K562 (cell line): ENCODE measurements at regions not wholly inside any gene's neighbourhood (a gene's known extent, or its start where the extent isn't known, plus 50 kb on each side); places are given as distances from the start of the nearest gene placed in this dataset.

Source experiments
- ATAC-seq: fragments of 200-7000 bp; cut with Tn5 transposase; 3 replicates; pipeline ENCODE4 v1.9.1; 2020; ENCODE audit warnings: moderate library complexity
- BruUV-seq: library from RNA; stranded (reverse); fragments of 400-500 nt; replicated peaks from 2 replicates; lab custom pipeline; 2021; lab: Mats Ljungman, UMichigan
- CTCF ChIA-PET: fragments of 300-600 bp; formaldehyde crosslinking; extraction: SDS; loops from one replicate; lab custom pipeline; 2021; ENCODE audit warnings: low intra/inter-chr PET ratio; lab: Yijun Ruan, JAX
- POLR2A ChIA-PET: fragments of 300-600, 350-650 bp; sonication (Branson Sonifier 250); formaldehyde crosslinking; extraction: SDS; loops from one replicate; lab custom pipeline; 2021; ENCODE audit warnings: antibody characterized with exemption, inconsistent platforms; lab: Yijun Ruan, JAX
- DNase-seq, 4 experiments: peaks; one replicate each; pipeline versions ENCODE4 v3.0.0 to v3.0.0-alpha.2; 2011 to 2018; ENCODE audit warnings: low spot score in 3 of 4, mixed read lengths in 3 of 4; ENCODE audit errors: extremely low read depth in 1 of 4
- FAIRE-seq: peaks from 2 replicates; lab custom pipeline; 2011; peaks lifted over from hg19 to GRCh38; lab: Jason Lieb, UNC
- H2AFZ ChIP-seq: 2 replicates; pipeline ENCODE4 v1.6.0; 2011; ENCODE audit warnings: low read depth, low read length, control low read depth, inconsistent platforms
- H3K27ac ChIP-seq: fragments of 200-600 bp; 3 replicates; pipeline ENCODE4 v1.8.0; 2011; ENCODE audit warnings: low read depth, mild to moderate bottlenecking, control low read depth, inconsistent platforms, low read length, moderate library complexity, mixed read lengths; ENCODE audit errors: extremely low read depth
- H3K27me3 ChIP-seq, 2 experiments: fragments of 300-600 bp in 1 of 2; 2 replicates in 1 of 2; 3 replicates in 1 of 2; pipeline versions ENCODE4 v1.6.0 to v1.8.0; 2011; ENCODE audit warnings: inconsistent platforms in 2 of 2, low read length in 2 of 2, mild to moderate bottlenecking in 1 of 2, mixed read lengths in 1 of 2, moderate library complexity in 1 of 2; ENCODE audit not compliant: control insufficient read depth in 2 of 2, insufficient read depth in 2 of 2
- H3K36me3 ChIP-seq: fragments of 300-600 bp; 3 replicates; pipeline ENCODE4 v1.8.0; 2011; ENCODE audit warnings: mild to moderate bottlenecking, low read length, inconsistent platforms; ENCODE audit not compliant: control insufficient read depth, insufficient read depth
- H3K4me1 ChIP-seq, 2 experiments: fragments of 200-600 bp in 1 of 2; replicated peaks in 1 of 2; 2 replicates in 1 of 2; 3 replicates in 1 of 2; pipeline versions ENCODE4 v1.5.1 to v1.8.0; 2011; ENCODE audit warnings: inconsistent platforms in 2 of 2, low read length in 2 of 2, mild to moderate bottlenecking in 1 of 2, mixed read lengths in 1 of 2, moderate library complexity in 1 of 2; ENCODE audit not compliant: control insufficient read depth in 2 of 2, insufficient read depth in 2 of 2
- H3K4me2 ChIP-seq: 2 replicates; pipeline ENCODE4 v1.6.1; 2011; ENCODE audit warnings: low read length, control low read depth, inconsistent platforms, mixed read lengths; ENCODE audit not compliant: insufficient read depth
- H3K4me3 ChIP-seq: fragments of 200-600 bp; sonication (generic), shearing (Covaris generic); 2 replicates; pipeline ENCODE4 v1.5.1; 2016; ENCODE audit warnings: control low read depth, inconsistent platforms
- H3K79me2 ChIP-seq: fragments of 200-600 bp; 3 replicates; pipeline ENCODE4 v1.8.0; 2011; ENCODE audit warnings: low read length, inconsistent platforms; ENCODE audit not compliant: control insufficient read depth, insufficient read depth
- H3K9ac ChIP-seq, 2 experiments: 2 replicates each; pipeline versions ENCODE4 v1.6.0 to v1.6.1; 2011; ENCODE audit warnings: low read depth in 2 of 2, low read length in 2 of 2, control low read depth in 1 of 2, inconsistent platforms in 1 of 2, mild to moderate bottlenecking in 1 of 2, mixed read lengths in 1 of 2; ENCODE audit not compliant: insufficient read depth in 1 of 2
- H3K9me1 ChIP-seq: one replicate; pipeline ENCODE4 v1.6.0; 2011; ENCODE audit warnings: inconsistent platforms, mild to moderate bottlenecking, low read length, moderate library complexity; ENCODE audit not compliant: control insufficient read depth, insufficient read depth
- H3K9me3 ChIP-seq: replicated peaks from 2 replicates; pipeline ENCODE4 v1.5.1; 2011; ENCODE audit warnings: low read depth, low read length, inconsistent platforms; ENCODE audit not compliant: control insufficient read depth, insufficient read depth
- H4K20me1 ChIP-seq: replicated peaks from 2 replicates; pipeline ENCODE4 v1.6.1; 2011; ENCODE audit warnings: low read length, inconsistent platforms, mixed read lengths; ENCODE audit not compliant: control insufficient read depth, insufficient read depth
- ATF3 ChIP-seq, 2 experiments: fragments of 450-650 bp in 1 of 2; sonication (generic) in 1 of 2; formaldehyde crosslinking in 1 of 2; IDR thresholded peaks in 1 of 2; conservative IDR thresholded peaks in 1 of 2; 2 replicates each; pipeline versions ENCODE4 v1.6.1 to v1.8.1; 2016 to 2023; ENCODE audit warnings: mild to moderate bottlenecking in 2 of 2, moderate library complexity in 2 of 2, inconsistent platforms in 1 of 2, missing genetic modification reagents in 1 of 2
- CSDE1 ChIP-seq, 2 experiments: fragments of 450-650 bp; IDR thresholded peaks; 2 replicates each; pipeline ENCODE4 v1.6.1; 2016; ENCODE audit warnings: mild to moderate bottlenecking in 1 of 2
- FOXK2 ChIP-seq, 2 experiments: fragments of 450-650 bp; IDR thresholded peaks in 1 of 2; conservative IDR thresholded peaks in 1 of 2; 2 replicates each; pipeline ENCODE4 v1.6.1; 2016; ENCODE audit warnings: low read depth in 2 of 2, mild to moderate bottlenecking in 1 of 2
- HMG20B ChIP-seq: fragments of 250-450 bp; sonication (Bioruptor Pico); IDR thresholded peaks from 2 replicates; pipeline ENCODE4 v1.5.0; 2021; ENCODE audit warnings: mild to moderate bottlenecking
- LCOR ChIP-seq: sonication (generic); formaldehyde crosslinking; IDR thresholded peaks from 2 replicates; pipeline ENCODE4 v1.8.0; 2022; ENCODE audit warnings: mild to moderate bottlenecking, missing genetic modification reagents
- SMAD1 ChIP-seq: fragments of 150-350 bp; IDR thresholded peaks from 2 replicates; pipeline ENCODE4 v1.6.1; 2014; ENCODE audit warnings: low read length, low read depth; ENCODE audit not compliant: partially characterized antibody
- TAF9B ChIP-seq: fragments of 450-650 bp; IDR thresholded peaks from 2 replicates; pipeline ENCODE4 v1.6.1; 2018; ENCODE audit warnings: mild to moderate bottlenecking; ENCODE audit not compliant: partially characterized antibody
- TEAD4 ChIP-seq, 2 experiments: sonication (generic) in 1 of 2; formaldehyde crosslinking in 1 of 2; IDR thresholded peaks; 2 replicates each; pipeline versions ENCODE4 v1.6.1 to v1.8.0; 2012 to 2022; ENCODE audit warnings: borderline replicate concordance in 1 of 2, inconsistent platforms in 1 of 2, low read length in 1 of 2, mild to moderate bottlenecking in 1 of 2, missing genetic modification reagents in 1 of 2
- XRCC3 ChIP-seq: fragments of 450-650 bp; IDR thresholded peaks from 2 replicates; pipeline ENCODE4 v1.6.1; 2017; ENCODE audit warnings: mild to moderate bottlenecking, moderate library complexity
- ZBTB8A ChIP-seq: fragments of 450-650 bp; IDR thresholded peaks from 2 replicates; pipeline ENCODE4 v1.6.1; 2018; ENCODE audit warnings: mild to moderate bottlenecking, moderate library complexity; ENCODE audit not compliant: partially characterized antibody
- ZNF57 ChIP-seq: fragments of 450-650 bp; formaldehyde crosslinking; IDR thresholded peaks from 2 replicates; pipeline ENCODE4 v1.4.0; 2020; ENCODE audit warnings: mild to moderate bottlenecking, moderate library complexity
- ZNF76 ChIP-seq: fragments of 250-450 bp; sonication (Bioruptor Pico); IDR thresholded peaks from 2 replicates; pipeline ENCODE4 v1.4.0; 2020; ENCODE audit warnings: mild to moderate bottlenecking, moderate library complexity, borderline replicate concordance
- ZZZ3 ChIP-seq: fragments of 450-650 bp; IDR thresholded peaks from 2 replicates; pipeline ENCODE4 v1.6.1; 2016; ENCODE audit warnings: antibody characterized with exemption, mild to moderate bottlenecking, moderate library complexity
- WGBS: fragments of 100-300 bp; shearing (Covaris generic); methylation state at CpG from one replicate; pipeline ENCODE4 v1.1.6; 2016; ENCODE audit warnings: low coverage, mixed read lengths; ENCODE audit not compliant: insufficient coverage; ENCODE audit errors: missing lambda C conversion rate; 5-methylcytosine and 5-hydroxymethylcytosine counted together
- in situ Hi-C: fragments of 300-500 bp; cut with MboI; formaldehyde crosslinking; loops from 4 replicates; pipeline ENCODE4 v1.15.0; 2018; ENCODE audit warnings: inconsistent platforms, mixed read lengths
- intact Hi-C: fragments of 100-400 bp; cut with micrococcal nuclease; formaldehyde crosslinking; loops from 2 replicates; pipeline ENCODE4 v1.14.2; 2022

GRCh38 chr1:2970311-2971071 is 50.8 kb upstream of the ACTRT2 start:
- ATAC-seq (no peak), DNase-seq (no peak), FAIRE-seq (no peak)
- 0 out of 2 replicates have a peak, but pooled peaks cover 4% of the 10 kb centered on the region for H4K20me1 ChIP-seq
- no TSS peak for BruUV-seq
- H3K27ac ChIP-seq = no peak overlapping the region
- H3K79me2 ChIP-seq = no peaks in the 10 kb centered on the region
- intact Hi-C loops (no loop called here), in situ Hi-C loops (no loop called here)
- no peak overlapping the region for H3K9ac ChIP-seq
- CTCF ChIA-PET = no interaction called here
- POLR2A ChIA-PET = no interaction called here
- peaks cover 0 to 4% of the 10 kb centered on the region in 2 experiments; a peak in 1 of 5 replicates for H3K4me1 ChIP-seq
- H2AFZ ChIP-seq = no peak overlapping the region
- no peaks in the 10 kb centered on the region for H3K36me3 ChIP-seq
- H3K9me1 ChIP-seq = no peaks in the 10 kb centered on the region
- peaks cover 0 to 13% of the 10 kb centered on the region in 2 experiments; a peak in 2 of 5 replicates for H3K27me3 ChIP-seq
- H3K4me2 ChIP-seq = no peak overlapping the region
- TF ChIP-seq ZBTB8A = no peak
- TF ChIP-seq TAF9B = no peak
- TF ChIP-seq SMAD1 = no peak
- no peak for TF ChIP-seq ZZZ3
- H3K9me3 ChIP-seq = no peaks in the 10 kb centered on the region
- no peak overlapping the region for H3K4me3 ChIP-seq
- WGBS = under 1% methylated on average over 23 of the region's 23 CpGs

DNA sequence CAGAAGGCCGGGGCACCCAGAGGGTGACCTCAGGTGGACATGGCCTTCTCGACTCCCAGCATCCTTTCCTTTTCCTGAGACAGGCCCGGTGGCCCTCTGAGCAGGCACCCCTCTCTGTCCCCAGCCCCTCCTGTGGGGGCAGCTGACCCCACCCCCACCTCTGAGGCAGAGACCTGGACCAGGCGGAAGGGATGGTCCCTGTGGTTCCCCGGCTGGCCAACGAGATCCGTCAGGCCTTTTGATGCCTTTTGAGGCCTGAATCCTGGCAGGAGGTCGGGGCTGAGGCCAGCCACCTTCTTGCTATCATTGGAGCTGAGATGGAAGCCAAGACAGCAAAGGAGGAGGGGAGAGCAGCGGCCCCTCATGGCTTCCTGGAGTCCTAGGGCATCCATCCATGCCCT is 50.2 kb upstream of the ACTRT2 start:
- 0 out of 2 replicates have a peak, but pooled peaks cover 4% of the 10 kb centered on the region for H4K20me1 ChIP-seq
- no TSS peak for BruUV-seq
- CTCF ChIA-PET = no interaction called here
- no peaks in the 10 kb centered on the region for H3K9me3 ChIP-seq
- DNase-seq (no peak), FAIRE-seq (no peak), ATAC-seq (no peak)
- no peaks in the 10 kb centered on the region for H3K9me1 ChIP-seq
- no peak overlapping the region for H3K4me3 ChIP-seq
- H3K27ac ChIP-seq = no peak overlapping the region
- WGBS = 0% methylated on average over 8 of the region's 9 CpGs
- H2AFZ ChIP-seq = no peak overlapping the region
- intact Hi-C loops = no loop called here
- peaks cover 0 to 13% of the 10 kb centered on the region in 2 experiments; a peak in 2 of 5 replicates for H3K27me3 ChIP-seq
- H3K9ac ChIP-seq = no peak overlapping the region
- no peaks in the 10 kb centered on the region for H3K79me2 ChIP-seq
- in situ Hi-C loops = no loop called here
- POLR2A ChIA-PET = no interaction called here
- peaks cover 0 to 4% of the 10 kb centered on the region in 2 experiments; a peak in 1 of 5 replicates for H3K4me1 ChIP-seq
- H3K36me3 ChIP-seq = no peaks in the 10 kb centered on the region
- no peak overlapping the region for H3K4me2 ChIP-seq
- TF ChIP-seq CSDE1 (IDR thresholded peaks at IDR 0.05) = no peak
- no peak for TF ChIP-seq XRCC3
- TF ChIP-seq HMG20B = no peak
- TF ChIP-seq ATF3 (IDR thresholded peaks at IDR 0.05) = no peak
- TF ChIP-seq ATF3 (CRISPR knock-in tag; conservative IDR thresholded peaks at IDR 0.05) = no peak
- no peak for TF ChIP-seq ZNF76
- TF ChIP-seq FOXK2 (conservative IDR thresholded peaks at IDR 0.05 in 1 of 2, IDR thresholded peaks at IDR 0.05 in 1 of 2; ENCODE audit: low read depth in 2 of 2) = no peak
- no peak for TF ChIP-seq ZNF57 (CRISPR knock-in tag)
- TF ChIP-seq TEAD4 (IDR thresholded peaks at IDR 0.05; ENCODE audit: low read length) = no peak
- no peak for TF ChIP-seq TEAD4 (CRISPR knock-in tag; IDR thresholded peaks at IDR 0.05; ENCODE audit: borderline replicate concordance)
- no peak for TF ChIP-seq LCOR (CRISPR knock-in tag)
